Right ventricle myocardium superior (tissue), 1 donor: ENCODE measurements at regions not wholly inside any gene's neighbourhood (a gene's known extent, or its start where the extent isn't known, plus 50 kb on each side); places are given as distances from the start of the nearest gene placed in this dataset.
"Not testable (repeated sequence)": the region's sequence is repeated elsewhere in the genome, so short reads cannot be mapped to it uniquely, and the experiment has no call there.

Source experiments
- ATAC-seq: fragments of 200-7000 bp; cut with Tn5 transposase; one replicate; pipeline ENCODE4 v1.9.1; 2020; ENCODE audit warnings: mild to moderate bottlenecking; ENCODE audit not compliant: poor library complexity
- DNase-seq: peaks from one replicate; pipeline ENCODE4 v3.0.0-alpha.2; 2020
- intact Hi-C: fragments of 100-400 bp; cut with DNase I; formaldehyde crosslinking; loops from one replicate; pipeline ENCODE4 v1.11.2; 2022
- donor health status: DM: no; HTN: yes; CAD: no; lungs with severe emphysema.

DNA sequence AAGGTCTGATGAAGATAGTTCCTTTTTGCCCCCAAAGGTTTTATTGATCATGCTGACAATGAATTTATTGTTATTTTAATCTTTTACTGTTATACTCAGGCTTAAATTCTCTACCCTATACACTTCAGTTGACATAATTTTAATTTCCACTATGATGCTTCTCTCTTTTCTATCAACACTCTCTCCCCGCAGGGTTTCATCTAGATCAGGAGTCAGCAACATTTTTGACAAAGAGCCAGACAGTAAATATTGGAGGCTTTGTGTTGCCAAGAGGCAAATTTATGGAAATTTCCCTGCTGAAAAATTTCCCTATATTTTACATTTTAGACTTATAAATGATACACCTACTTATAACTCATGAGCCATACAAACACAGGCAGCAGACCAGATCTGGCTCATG, 524.0 kb upstream of the ZNF337 start:
- ATAC-seq, DNase-seq, intact Hi-C loops: not testable (repeated sequence)

DNA sequence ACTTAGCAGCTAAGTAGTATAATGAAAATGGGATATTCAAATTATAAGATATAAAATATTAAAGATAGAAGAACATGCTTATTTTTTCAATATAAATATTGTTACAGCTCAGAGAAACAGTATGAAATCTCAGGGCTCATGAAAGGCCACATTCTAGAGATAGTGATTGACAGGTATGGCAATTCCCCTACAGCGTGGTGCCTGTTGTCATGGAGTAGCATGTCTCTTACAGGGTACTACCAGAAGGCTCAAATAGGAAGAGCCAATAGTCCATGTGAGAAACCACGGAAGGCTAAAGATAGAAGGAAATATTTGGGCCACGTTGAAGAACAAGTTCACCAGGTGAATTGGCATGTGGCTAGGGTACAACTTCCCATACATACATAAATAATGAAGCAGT, 522.9 kb upstream of the ZNF337 start:
- DNase-seq, ATAC-seq, intact Hi-C loops: not testable (repeated sequence)

DNA sequence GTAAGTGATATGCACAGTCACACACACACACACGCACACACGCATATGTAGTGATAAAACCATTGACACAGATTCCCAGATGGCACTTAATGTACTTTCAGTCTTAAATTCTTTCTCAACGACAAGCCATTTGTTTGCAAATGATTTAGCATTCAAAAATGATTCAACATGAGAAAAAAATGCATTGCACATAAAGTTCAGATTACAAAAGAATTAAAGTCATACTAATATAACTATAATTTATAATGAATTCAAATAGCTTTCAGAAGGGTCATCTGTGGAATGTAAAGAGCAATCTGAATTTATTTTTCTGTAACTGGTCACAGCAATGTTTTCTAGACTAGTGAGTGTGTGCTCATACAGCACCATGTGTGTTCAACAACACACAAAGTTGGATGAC, 521.6 kb upstream of the ZNF337 start:
- intact Hi-C loops: no loop called here
- ATAC-seq (no peak), DNase-seq (no peak)

DNA sequence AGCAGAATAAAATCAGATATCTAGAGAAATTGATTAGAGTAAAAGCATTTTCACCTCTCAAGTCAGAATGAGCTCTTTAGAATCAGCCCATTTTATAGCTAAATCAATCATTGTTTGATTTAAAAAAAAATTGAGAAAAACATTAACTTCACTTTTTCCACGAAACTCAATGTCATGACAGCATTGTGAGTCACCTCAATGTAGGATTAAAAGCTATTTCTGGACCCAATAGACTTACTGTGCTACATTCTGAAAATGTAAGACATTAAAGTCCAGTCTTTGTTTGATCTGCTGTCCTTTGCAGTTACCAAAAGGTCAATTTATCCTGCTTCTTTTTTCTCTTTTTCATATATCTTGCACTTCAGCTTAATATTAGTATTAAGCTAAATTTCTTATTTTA, 519.4 kb upstream of the ZNF337 start:
- DNase-seq (no peak), ATAC-seq (no peak)
- intact Hi-C loops: no loop called here

DNA sequence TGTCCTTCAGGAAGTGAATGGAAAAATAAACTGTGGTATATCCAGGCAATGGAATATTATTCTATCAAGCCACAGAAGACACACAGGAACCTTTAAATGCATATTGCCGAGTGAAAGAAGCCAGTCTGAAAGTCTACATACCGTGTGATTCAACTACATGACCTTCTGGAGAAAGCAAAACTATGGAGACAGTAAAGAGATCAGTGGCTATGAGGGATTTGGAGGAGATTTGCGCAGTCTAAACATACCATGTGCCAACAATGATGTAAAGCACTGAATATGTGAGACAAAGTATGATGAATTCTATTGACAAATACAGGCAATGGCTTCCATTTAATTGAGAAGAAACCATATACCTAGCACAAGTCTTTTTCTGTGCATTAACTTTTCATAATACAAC, 518.3 kb upstream of the ZNF337 start:
- intact Hi-C loops: no loop called here
- DNase-seq (no peak), ATAC-seq (no peak)

DNA sequence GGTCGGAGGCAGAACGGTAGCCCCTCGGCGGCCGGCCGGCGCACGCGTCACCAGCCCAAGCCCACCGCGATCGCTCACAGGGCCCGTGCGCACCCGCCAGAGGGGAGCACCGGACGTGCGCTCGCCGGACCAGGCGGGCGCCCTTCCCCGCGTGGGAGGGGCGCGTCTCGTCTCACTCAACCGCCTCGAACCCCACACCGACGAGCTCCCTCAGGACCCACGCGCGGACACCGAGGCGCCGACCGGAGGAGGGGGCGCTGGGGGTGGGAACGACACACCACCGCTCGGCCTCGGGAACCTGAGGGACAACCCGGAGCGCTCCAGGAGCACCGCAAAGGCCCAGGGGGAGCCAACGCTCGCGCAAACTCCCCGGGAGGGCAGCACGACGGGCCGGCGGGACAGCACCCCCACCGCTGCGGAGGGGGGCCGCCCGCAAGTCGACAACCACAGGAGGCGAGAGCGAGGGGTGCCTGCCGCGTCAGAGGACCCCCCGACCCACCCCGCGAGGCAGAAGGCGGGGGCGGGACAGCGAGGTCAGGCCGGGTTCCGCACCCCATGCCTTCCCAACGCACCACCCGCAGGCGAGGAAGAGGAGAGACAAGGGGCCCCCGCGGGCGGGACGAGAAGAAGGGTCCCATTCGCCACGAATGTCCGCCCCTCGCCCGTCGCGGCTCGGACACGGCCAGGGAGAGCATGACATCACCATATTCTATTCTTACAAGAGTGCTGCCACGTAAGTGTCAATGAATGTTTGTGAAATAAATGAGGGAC, 512.7 kb upstream of the ZNF337 start:
- intact Hi-C loops: no loop called here
- DNase-seq (peak; percentile 30), ATAC-seq (no peak)

DNA sequence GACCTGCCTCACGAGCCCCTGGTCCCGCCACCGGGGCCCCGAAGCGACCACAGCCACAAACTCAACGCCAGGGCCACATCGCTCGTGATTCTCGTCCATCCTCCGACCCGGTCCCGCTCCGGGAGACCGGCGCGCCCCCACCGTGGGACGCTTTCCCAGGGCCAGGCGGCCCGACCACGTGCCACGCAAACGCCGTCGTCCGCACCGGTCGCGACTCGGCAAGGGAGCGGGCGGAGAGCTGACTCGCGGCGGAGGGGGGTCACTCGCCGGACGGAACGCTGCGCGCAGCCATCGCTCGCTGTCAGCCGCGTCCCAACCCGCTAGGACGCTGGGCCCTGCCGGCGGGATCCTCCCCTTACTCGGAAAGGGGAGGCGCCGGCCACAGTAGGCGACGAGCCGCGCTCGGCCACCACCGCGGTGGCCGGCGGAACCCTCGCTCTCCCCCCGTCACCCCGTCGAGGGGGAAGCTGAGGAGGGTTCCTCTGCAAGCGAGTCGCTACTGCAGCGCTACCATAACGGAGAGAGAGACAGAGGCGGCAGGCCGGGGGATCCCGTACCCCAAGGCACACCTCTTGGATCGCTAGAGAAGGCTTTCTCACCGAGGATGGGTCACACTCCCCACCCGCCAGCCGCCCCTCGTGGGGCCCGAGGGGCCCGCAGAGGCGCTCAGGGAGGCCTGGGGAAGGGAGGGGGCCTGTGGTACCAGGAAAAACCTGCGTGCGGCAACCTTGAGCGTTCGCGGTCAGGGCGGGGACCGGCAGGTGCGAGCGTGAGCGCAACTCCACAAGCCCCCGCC, 511.8 kb upstream of the ZNF337 start:
- intact Hi-C loops: no loop called here
- DNase-seq (no peak), ATAC-seq (no peak)

DNA sequence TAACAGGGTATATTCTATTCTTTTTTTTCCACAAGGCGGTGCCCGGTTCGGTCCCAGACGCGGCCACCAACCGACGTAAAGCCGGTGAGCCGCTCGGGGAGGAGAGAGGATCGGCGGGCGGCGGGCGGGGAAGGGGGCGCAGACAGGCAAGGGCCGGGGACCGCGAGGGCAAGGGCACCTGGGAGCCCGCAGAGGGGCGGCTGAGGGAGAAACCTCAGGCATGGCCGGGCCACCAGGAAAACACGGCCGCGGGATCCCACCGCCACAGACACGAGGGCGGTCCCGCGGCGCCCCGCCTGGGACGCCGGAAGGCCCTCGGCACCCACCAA, 511.3 kb upstream of the ZNF337 start:
- ATAC-seq, DNase-seq, intact Hi-C loops: not testable (repeated sequence)

DNA sequence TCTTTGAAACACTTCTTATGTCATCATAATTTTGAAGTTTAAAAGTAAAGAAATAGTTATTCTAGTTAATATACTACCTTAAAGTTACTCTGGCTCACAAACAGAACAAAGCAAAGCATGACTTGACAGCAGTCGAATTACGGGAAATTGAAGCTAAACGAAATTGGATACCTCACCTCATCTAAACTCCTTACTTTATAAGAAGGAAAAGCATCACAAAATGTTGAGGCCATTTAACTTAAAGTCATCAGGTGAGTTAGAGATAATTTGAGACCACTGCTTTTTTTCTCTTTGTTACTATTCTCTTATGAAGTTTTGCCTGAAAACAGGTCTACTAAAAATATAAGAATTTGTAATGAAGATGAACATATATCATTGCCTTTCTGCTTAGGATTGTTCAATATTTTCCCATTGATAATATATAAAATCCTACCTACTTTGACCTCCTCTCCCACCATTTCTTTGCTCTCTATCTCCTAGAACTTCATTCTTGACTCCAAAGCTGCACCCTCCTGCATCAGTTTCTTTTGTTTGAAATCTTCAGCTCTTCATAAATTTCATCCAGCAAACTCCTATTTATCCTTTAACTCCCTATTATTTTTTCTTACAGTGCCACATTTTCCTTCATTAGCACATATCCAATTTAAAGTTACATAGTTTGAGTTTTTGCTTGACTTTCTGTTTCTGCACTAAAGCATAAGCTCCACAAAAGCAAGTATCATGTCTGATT, 510.7 kb upstream of the ZNF337 start:
- ATAC-seq: no peak
- no peak for DNase-seq
- intact Hi-C loops: no loop called here

DNA sequence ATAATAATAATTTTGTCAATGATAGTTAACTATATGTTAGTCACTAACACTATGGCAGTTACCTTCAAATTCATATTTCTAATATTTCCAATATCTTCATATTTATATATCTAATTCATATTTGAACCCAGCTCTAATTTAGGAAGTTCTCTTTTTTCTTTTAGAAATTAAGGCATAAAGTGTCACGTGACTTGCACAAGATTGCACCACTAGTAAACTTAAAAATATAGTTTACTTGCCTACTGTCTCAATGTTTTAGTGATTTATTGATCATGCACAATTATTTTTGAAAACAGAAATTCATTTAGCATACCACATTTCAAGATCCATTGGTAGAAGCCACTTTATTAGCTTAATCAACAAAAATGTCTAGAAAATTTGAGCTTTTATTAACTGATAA, 508.7 kb upstream of the ZNF337 start:
- DNase-seq (no peak), ATAC-seq (no peak)
- intact Hi-C loops: no loop called here

DNA sequence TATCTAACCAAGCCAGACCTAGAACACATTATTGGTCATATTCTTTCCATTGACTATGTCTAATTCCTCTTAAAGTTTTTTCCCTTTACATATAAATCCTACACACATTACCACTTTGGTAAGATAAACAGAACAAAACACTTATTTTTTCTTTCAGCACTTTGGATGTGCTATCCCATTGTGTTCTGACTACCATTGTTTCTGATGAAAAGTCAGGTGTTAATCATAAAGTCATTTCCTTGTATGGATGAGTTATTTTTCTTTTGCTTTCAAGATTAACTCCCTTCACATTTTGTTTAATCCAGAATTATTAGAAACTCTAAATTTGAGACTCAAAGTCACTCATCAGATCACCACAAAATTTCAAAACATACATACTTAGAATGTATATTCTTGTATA, 504.4 kb upstream of the ZNF337 start:
- DNase-seq, ATAC-seq, intact Hi-C loops: not testable (repeated sequence)

DNA sequence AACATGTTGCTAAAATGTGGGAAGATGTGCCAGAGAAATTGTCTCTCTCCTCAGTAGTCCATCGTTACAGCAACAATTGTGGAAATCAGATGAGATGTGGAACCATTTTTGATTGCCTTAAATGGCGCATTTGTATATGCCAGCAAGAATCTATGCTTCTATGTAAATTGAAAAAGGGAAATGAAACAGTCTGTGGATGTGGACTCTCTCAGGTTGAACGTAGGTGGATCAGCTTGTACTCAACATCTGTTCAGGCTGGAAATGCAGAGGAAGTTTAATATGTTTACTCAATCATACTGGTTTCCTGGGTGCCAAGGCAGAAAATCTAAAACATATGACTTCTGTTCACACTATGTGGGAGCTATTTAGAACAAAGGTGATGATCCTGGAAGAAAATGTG, 490.7 kb upstream of the ZNF337 start:
- ATAC-seq, DNase-seq, intact Hi-C loops: not testable (repeated sequence)

DNA sequence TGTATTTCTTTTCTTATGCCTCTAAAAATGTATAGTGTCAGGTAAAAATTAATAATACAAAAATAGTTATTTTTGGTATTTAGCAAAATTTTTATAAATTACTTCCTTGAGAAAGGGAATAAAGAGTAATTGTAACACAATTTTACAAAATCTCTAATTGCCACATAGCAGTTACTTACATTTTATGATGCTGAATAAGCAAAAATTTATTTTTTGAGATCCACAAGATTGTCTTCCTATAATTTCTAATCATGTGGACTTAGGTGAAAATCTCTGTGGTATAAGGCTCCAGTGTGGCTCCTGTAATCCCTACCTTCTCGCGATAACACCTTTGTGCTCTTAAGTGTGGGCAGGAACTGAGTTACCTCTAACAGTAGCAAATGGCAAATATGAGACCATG, 487.1 kb upstream of the ZNF337 start:
- intact Hi-C loops, ATAC-seq, DNase-seq: not testable (repeated sequence)

DNA sequence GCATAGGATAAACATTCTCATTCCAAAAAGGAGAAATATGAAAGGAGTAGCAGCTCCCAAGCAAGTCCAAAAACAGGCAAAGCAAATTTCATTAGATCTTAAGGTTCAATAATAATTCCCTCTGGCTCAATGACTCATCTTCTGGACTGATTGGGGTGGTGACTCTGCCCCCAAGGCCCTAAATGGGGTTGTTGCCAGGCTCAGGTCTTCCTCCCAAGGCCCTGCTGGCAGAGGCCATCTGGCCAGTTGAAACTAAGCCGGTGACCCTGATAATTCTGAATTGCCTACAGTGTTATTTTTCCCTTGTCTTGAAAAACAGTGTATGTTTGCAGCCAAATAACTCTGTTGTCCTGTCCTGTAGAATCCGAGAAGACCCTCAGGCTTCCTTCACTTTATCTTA, 484.7 kb upstream of the ZNF337 start:
- DNase-seq, ATAC-seq, intact Hi-C loops: not testable (repeated sequence)

DNA sequence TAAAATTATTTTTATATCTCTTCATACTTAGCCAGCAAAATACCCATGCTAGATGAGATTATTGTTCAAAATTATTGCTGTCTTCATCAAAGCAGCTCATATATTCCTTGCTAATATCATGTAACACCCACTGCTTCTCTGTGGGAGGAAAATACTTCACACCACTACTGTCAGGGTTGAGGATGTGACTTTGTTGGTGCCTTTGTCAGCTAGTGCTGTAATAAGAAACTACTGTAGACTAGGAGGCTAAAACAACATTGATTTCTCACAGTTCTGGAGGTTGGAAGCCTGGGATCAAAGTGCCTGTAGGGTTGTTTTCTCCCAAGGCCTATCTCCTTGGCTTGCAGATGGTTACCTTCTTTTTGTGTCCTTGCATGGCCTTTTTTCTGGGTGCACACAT, 475.2 kb upstream of the ZNF337 start:
- ATAC-seq, intact Hi-C loops, DNase-seq: not testable (repeated sequence)

DNA sequence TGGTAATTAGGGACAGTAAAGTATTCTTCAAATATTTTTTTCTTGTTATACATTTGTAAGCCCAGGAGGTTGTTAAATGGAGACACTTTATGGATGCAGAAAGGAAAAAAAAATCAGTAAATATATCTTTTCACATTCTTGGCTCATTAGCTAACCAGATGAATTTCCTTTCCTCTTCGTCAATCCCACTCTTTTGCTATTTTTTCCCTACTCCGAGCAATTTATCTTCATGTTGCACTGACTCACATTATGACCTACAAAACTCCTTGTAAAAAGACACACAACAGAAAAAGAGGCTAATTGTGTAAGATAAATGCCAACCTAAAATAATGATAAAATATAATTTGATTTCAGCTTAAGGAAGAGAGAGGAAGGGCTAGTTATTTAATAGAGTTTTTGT, 472.9 kb upstream of the ZNF337 start:
- ATAC-seq: no peak
- no peak for DNase-seq
- intact Hi-C loops: no loop called here

DNA sequence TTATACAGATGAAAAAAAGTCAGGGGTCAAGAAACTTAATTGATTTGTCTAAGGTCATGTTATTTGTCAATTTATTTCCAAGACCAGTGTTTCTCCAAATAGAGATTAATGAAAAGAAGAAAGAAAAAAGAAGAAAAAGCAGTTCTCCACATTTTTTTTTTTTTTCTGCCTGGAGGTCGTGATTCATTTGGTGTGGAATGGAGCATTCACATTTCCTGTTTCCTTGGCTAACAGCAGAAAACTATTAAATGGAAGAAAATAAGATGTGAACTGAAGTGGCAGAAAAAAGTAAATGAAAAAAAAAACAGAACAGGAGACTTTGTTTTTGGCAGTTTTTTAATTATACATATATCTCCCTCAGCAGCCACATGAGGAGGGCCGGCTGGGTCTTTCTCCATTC, 470.8 kb upstream of the ZNF337 start:
- intact Hi-C loops: no loop called here
- no peak for ATAC-seq
- DNase-seq: no peak

DNA sequence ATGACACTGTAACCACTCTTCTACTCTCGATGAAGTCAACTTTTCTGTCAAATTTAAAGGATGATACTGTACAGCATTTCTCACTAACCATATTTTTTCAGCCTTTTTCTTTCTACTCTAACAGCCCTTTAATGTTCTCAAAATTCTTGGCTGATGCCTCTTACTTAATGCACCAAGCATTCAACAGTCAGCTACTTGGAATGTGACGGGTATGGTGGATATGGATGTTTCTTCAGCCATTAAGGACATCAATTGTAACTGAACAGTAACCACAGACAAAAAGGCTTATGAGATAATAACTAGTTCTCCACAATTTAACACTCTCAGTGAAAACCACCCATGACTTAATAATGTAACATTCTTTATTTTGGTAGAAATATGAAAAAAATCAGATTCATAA, 467.2 kb upstream of the ZNF337 start:
- no peak for ATAC-seq
- intact Hi-C loops: no loop called here
- no peak for DNase-seq

DNA sequence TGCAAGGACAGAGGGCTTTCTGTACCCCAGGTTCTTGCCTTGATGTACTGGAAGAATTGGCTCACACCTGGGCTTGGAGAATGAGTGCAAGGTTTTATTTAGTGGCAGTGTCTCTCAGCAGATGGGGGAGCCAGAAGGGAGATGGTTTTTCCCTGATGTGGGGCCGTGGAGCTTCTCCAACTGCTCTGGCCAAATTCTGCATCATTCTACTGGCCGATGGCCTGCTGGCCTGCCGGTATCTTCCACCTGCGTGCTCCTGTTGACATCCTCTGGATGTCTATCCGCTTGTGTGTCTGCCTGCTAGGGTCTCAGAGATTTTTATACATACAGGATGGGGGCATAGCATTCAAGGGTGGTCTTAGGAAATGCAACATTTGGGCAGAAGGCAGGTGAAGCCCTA, 466.5 kb upstream of the ZNF337 start:
- DNase-seq, ATAC-seq, intact Hi-C loops: not testable (repeated sequence)
